Peyer's patch (tissue), 4 donors: ENCODE measurements at regions not wholly inside any gene's neighbourhood (a gene's known extent, or its start where the extent isn't known, plus 50 kb on each side); places are given as distances from the start of the nearest gene placed in this dataset.

ENCODE experiments used
- POLR2A ChIP-seq, 2 donors: fragments of 450-650 bp; IDR thresholded peaks; one replicate each; pipeline ENCODE4 v1.5.1; 2017; ENCODE audit warnings: antibody characterized with exemption in 2 of 2, mild to moderate bottlenecking in 2 of 2, moderate library complexity in 2 of 2
- TF ChIP-seq, protein P1 (sequence below), 6 experiments: fragments of 450-650 bp in 4 of 6; fragments of 200-600 bp in 2 of 6; sonication (generic) in 1 of 6; IDR thresholded peaks; one replicate each; pipeline ENCODE4 v1.5.1; 2017 to 2019; ENCODE audit warnings: antibody characterized with exemption in 6 of 6, mild to moderate bottlenecking in 3 of 6, moderate library complexity in 1 of 6

DNA sequence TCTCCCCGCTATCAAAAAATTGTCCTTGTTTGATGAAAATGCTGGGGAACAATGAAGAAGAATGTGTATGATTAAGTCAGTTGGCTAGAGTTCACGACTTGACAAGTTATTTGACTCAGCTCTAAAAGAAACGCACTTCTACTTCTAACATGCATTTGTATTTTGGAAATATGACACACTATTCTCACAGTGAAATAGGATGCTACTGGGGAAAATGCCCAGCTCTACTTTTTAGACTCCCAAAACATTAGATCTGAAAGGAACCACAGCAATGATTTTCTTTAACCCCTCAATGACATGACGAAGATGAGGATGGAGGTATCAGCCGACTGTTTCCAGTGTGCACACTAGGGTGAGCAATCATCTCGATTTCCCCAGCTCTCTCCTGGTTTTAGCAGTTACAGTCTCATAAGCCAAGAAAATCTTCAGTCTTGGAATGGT, 83.6 kb upstream of the PCSK1 start:
- no peak for TF ChIP-seq POLR2A (IDR thresholded peaks at IDR 0.05)
- TF ChIP-seq, protein P1, sequence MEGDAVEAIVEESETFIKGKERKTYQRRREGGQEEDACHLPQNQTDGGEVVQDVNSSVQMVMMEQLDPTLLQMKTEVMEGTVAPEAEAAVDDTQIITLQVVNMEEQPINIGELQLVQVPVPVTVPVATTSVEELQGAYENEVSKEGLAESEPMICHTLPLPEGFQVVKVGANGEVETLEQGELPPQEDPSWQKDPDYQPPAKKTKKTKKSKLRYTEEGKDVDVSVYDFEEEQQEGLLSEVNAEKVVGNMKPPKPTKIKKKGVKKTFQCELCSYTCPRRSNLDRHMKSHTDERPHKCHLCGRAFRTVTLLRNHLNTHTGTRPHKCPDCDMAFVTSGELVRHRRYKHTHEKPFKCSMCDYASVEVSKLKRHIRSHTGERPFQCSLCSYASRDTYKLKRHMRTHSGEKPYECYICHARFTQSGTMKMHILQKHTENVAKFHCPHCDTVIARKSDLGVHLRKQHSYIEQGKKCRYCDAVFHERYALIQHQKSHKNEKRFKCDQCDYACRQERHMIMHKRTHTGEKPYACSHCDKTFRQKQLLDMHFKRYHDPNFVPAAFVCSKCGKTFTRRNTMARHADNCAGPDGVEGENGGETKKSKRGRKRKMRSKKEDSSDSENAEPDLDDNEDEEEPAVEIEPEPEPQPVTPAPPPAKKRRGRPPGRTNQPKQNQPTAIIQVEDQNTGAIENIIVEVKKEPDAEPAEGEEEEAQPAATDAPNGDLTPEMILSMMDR (IDR thresholded peaks at IDR 0.05): no peak
